ENCODE measurements at regions not wholly inside any gene's neighbourhood (a gene's known extent, or its start where the extent isn't known, plus 50 kb on each side); places are given as distances from the start of the nearest gene placed in this dataset.

- no peak for DNase-seq (ENCODE audit: low read depth in 2 of 2)
These were observed 363.9 kb downstream of the DHX35 start for GRCh38 chr20:39326050-39326449.

- no peak for DNase-seq (ENCODE audit: low read depth in 2 of 2)
These were observed 356.8 kb downstream of the DHX35 start for GRCh38 chr20:39318911-39319310.

GRCh38 chr20:39312676-39313075 is 350.5 kb downstream of the DHX35 start:
- DNase-seq (ENCODE audit: low read depth in 2 of 2): no peak

- no peak for DNase-seq (ENCODE audit: low read depth in 2 of 2)
These were observed 349.8 kb downstream of the DHX35 start for GRCh38 chr20:39311851-39312506.

- no peak for DNase-seq (ENCODE audit: low read depth in 2 of 2)
These were observed 348.3 kb downstream of the DHX35 start for GRCh38 chr20:39310363-39310995.

GRCh38 chr20:39309458-39309857 is 347.3 kb downstream of the DHX35 start:
- DNase-seq (ENCODE audit: low read depth in 2 of 2): no peak

GRCh38 chr20:39302312-39302711 is 340.2 kb downstream of the DHX35 start:
- no peak for DNase-seq (ENCODE audit: low read depth in 2 of 2)

GRCh38 chr20:39299783-39300182 is 337.6 kb downstream of the DHX35 start:
- no peak for DNase-seq (ENCODE audit: low read depth in 2 of 2)

GRCh38 chr20:39298571-39299506 is 336.7 kb downstream of the DHX35 start:
- DNase-seq (ENCODE audit: low read depth in 2 of 2): no peak

GRCh38 chr20:39298121-39298520 is 336.0 kb downstream of the DHX35 start:
- DNase-seq (ENCODE audit: low read depth in 2 of 2): no peak

GRCh38 chr20:39295301-39295700 is 333.2 kb downstream of the DHX35 start:
- DNase-seq (ENCODE audit: low read depth in 2 of 2): no peak

- no peak for DNase-seq (ENCODE audit: low read depth in 2 of 2)
These were observed 332.1 kb downstream of the DHX35 start for GRCh38 chr20:39294137-39294725.

- DNase-seq (ENCODE audit: low read depth in 2 of 2): no peak
These were observed 330.1 kb downstream of the DHX35 start for GRCh38 chr20:39292193-39292736.

GRCh38 chr20:39291301-39291700 is 329.2 kb downstream of the DHX35 start:
- no peak for DNase-seq (ENCODE audit: low read depth in 2 of 2)

GRCh38 chr20:39290575-39290974 is 328.4 kb downstream of the DHX35 start:
- no peak for DNase-seq (ENCODE audit: low read depth in 2 of 2)

GRCh38 chr20:39289831-39290230 is 327.7 kb downstream of the DHX35 start:
- DNase-seq (ENCODE audit: low read depth in 2 of 2): no peak

GRCh38 chr20:39289316-39289715 is 327.2 kb downstream of the DHX35 start:
- no peak for DNase-seq (ENCODE audit: low read depth in 2 of 2)

GRCh38 chr20:39283464-39283863 is 321.3 kb downstream of the DHX35 start:
- no peak for DNase-seq (ENCODE audit: low read depth in 2 of 2)

- no peak for DNase-seq (ENCODE audit: low read depth in 2 of 2)
These were observed 320.5 kb downstream of the DHX35 start for GRCh38 chr20:39282619-39283092.

- DNase-seq (ENCODE audit: low read depth in 2 of 2): no peak
These were observed 318.7 kb downstream of the DHX35 start for GRCh38 chr20:39280875-39281274.

GRCh38 chr20:39278230-39278788 is 316.2 kb downstream of the DHX35 start:
- DNase-seq (ENCODE audit: low read depth in 2 of 2): no peak
